Activated naive CD8-positive, alpha-beta T cell treated with anti-CD3 and anti-CD28 coated beads, Interleukin-2, amount 10 ng/mL, durations not matched to agents 7 days and 5 days (primary cell): ENCODE measurements at regions not wholly inside any gene's neighbourhood (a gene's known extent, or its start where the extent isn't known, plus 50 kb on each side); places are given as distances from the start of the nearest gene placed in this dataset.

Source experiments
- ATAC-seq: fragments of 150-1000 bp; cut with Tn5 transposase; one replicate; pipeline ENCODE4 v1.10.0; 2021; ENCODE audit warnings: low read depth, moderate library complexity
- POLR2A ChIA-PET: fragments of 350-600 bp; sonication (Branson Sonifier 250); formaldehyde crosslinking; loops from one replicate; lab custom pipeline; 2021; ENCODE audit warnings: antibody characterized with exemption; lab: Charles Lee
- DNase-seq: peaks from one replicate; pipeline ENCODE4 v3.0.0; 2021
- H3K27ac Mint-ChIP-seq: one replicate; pipeline ENCODE4 v1.8.0; 2022; ENCODE audit warnings: mild to moderate bottlenecking, mixed read lengths
- H3K27me3 Mint-ChIP-seq: one replicate; pipeline ENCODE4 v1.8.0; 2022; ENCODE audit warnings: mild to moderate bottlenecking, moderate library complexity, mixed read lengths
- H3K36me3 Mint-ChIP-seq: one replicate; pipeline ENCODE4 v1.8.0; 2021; ENCODE audit warnings: mild to moderate bottlenecking, mixed read lengths
- H3K4me1 Mint-ChIP-seq: one replicate; pipeline ENCODE4 v1.8.0; 2021; ENCODE audit warnings: mixed read lengths
- H3K4me3 Mint-ChIP-seq: one replicate; pipeline ENCODE4 v1.8.0; 2022; ENCODE audit warnings: mild to moderate bottlenecking, moderate library complexity, mixed read lengths
- H3K9me3 Mint-ChIP-seq: one replicate; pipeline ENCODE4 v1.8.0; 2021; ENCODE audit warnings: mixed read lengths

DNA sequence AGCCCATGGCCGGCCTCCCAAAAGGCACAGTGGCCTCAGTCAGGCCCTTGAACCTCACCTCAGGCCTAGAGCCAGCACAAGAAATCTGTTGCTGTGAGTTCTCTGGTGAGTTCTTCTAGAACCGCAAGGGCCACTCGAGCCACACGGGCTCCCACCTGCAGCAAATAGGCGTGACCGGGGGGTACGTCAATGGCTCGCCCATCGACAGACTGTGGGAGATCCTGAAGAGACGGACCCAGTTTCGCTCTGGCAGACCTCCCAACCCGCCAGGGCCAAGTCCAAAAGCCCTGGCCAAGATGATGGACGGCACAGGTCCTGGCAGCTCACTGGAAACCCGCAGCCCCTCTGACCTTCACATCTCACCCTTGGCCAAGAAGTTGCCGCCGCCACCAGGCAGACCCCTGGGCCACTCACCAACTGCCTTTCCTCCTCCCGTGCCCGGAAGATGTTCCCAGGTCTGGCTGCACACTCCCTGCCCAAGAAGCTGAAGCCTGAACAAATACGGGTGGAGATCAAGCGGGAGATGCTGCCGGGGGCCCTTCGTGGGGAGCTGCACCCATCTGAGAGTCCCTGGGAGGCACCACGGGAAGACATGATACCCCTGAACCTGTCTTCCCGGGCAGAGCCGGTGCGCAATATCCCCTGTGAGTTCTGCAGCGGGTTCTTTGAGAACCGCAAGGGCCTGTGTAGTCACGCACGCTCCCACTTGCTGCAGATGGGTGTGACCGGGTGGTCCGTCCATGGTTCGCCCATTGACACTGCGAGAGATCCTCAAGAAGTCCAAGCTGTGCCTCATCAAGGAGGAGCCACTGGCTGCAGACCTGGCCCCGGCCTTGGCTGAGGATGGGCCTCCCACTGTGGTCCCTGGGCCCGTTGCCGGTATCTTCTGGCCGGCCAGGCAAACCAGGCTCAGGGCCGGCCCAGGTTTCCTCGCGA lies 544.2 kb upstream of the CCDC179 start:
- Mint-ChIP-seq H3K9me3 (peaks cover 14% of the 10 kb centered on the region), H3K4me3 (no peak overlapping the region), H3K27me3 (no peaks in the 10 kb centered on the region), H3K27ac (no peak overlapping the region), H3K4me1 (no peaks in the 10 kb centered on the region), H3K36me3 (no peaks in the 10 kb centered on the region)
- ATAC-seq (no peak), DNase-seq (no peak)
- POLR2A ChIA-PET = no interaction called here

GRCh38 chr11:23405350-23405937 lies 545.2 kb upstream of the CCDC179 start:
- Mint-ChIP-seq H3K4me3 (no peak overlapping the region), H3K36me3 (no peaks in the 10 kb centered on the region), H3K27me3 (no peaks in the 10 kb centered on the region), H3K9me3 (peaks cover 15% of the 10 kb centered on the region), H3K27ac (no peak overlapping the region), H3K4me1 (no peaks in the 10 kb centered on the region)
- POLR2A ChIA-PET = no interaction called here
- DNase-seq = no peak
- ATAC-seq = no peak

- Mint-ChIP-seq H3K9me3 (peaks cover 21% of the 10 kb centered on the region), H3K4me1 (no peaks in the 10 kb centered on the region)
- POLR2A ChIA-PET = no interaction called here
Measured at GRCh38 chr11:23406131-23406819, 546.0 kb upstream of the CCDC179 start.

DNA sequence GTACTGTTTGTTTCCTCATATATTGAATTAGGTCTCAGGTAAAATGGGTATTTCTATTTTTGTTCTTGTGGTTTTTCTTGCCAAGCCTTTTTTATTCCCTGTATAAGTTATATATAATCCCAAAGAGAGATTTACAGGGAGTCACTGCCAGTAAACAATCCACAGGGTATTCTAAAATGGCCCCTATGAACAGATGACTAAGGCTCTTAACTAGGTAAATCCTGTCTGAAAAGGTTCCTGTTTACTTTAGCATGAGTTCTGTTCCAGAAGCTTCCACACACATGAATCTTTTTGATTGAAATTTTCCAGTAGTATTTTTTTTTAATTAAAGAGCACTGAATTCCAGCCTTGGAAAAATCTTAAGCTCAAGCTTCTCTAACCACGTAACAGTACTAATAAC lies 552.8 kb upstream of the CCDC179 start:
- POLR2A ChIA-PET = no interaction called here
- ATAC-seq (no peak), DNase-seq (no peak)
- H3K9me3 Mint-ChIP-seq = peaks cover 15% of the 10 kb centered on the region
- H3K4me1 Mint-ChIP-seq = no peaks in the 10 kb centered on the region
- H3K36me3 Mint-ChIP-seq = no peaks in the 10 kb centered on the region
- no peaks in the 10 kb centered on the region for H3K27me3 Mint-ChIP-seq
- H3K27ac Mint-ChIP-seq = no peak overlapping the region
- H3K4me3 Mint-ChIP-seq = no peak overlapping the region

More at GRCh38 chr11:23406131-23406819, 546.0 kb upstream of the CCDC179 start:
- Mint-ChIP-seq H3K36me3 (no peaks in the 10 kb centered on the region), H3K27me3 (no peaks in the 10 kb centered on the region), H3K4me3 (no peak overlapping the region), H3K27ac (no peak overlapping the region)
- DNase-seq (no peak), ATAC-seq (no peak)

DNA sequence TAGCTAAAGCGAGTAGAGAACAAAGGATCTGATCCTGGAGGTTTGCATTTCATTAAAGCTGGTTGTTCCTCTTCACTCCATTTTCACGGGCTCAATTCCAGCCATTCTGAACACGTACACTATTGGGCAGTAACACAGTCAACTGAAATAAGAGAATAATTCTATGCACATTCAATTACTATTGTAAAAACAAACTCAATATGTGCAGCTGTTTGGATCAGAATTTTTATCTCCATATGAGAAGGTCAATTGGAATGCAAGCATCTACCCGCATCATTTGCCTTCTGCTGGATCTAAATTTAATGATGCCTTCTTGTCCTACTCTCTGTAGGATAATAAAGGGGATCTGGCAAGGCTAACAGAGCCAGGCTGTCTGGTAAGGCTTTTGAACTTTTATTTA lies 562.8 kb upstream of the CCDC179 start:
- H3K4me3 Mint-ChIP-seq = no peak overlapping the region

DNA sequence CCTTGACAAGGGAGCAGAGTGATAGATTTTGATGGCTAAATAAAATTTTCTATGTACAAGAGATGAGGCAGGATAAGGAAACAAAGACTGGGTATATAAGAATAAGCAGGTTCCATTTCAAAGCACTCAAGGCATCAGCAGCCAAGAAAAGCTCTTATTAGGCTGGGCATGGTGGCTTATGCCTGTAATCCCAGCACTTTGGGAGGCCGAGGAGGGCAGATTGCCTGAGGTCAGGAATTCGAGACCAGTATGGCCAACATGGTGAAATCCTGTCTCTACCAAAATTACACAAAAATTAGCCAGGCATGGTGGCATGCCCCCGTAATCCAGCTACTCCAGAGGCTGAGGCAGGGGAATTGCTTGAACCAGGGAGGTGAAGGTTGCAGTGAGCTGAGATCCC lies 563.4 kb upstream of the CCDC179 start:
- H3K4me1 Mint-ChIP-seq = no peaks in the 10 kb centered on the region

More for the DNA sequence above, 562.8 kb upstream of the CCDC179 start:
- H3K4me1 Mint-ChIP-seq = no peaks in the 10 kb centered on the region
- H3K27ac Mint-ChIP-seq = no peak overlapping the region
- DNase-seq (no peak), ATAC-seq (no peak)
- no peaks in the 10 kb centered on the region for H3K36me3 Mint-ChIP-seq
- peaks cover 8% of the 10 kb centered on the region for H3K9me3 Mint-ChIP-seq
- POLR2A ChIA-PET = no interaction called here
- H3K27me3 Mint-ChIP-seq = no peaks in the 10 kb centered on the region

GRCh38 chr11:23425381-23425780 lies 565.1 kb upstream of the CCDC179 start:
- ATAC-seq (no peak), DNase-seq (no peak)
- POLR2A ChIA-PET = no interaction called here
- Mint-ChIP-seq H3K4me3 (no peak overlapping the region), H3K4me1 (no peaks in the 10 kb centered on the region), H3K36me3 (no peaks in the 10 kb centered on the region), H3K27ac (no peak overlapping the region), H3K9me3 (peaks cover 10% of the 10 kb centered on the region), H3K27me3 (no peaks in the 10 kb centered on the region)

More for the DNA sequence above, 563.4 kb upstream of the CCDC179 start:
- no peak overlapping the region for H3K4me3 Mint-ChIP-seq
- DNase-seq = no peak
- no peak overlapping the region for H3K27ac Mint-ChIP-seq
- no peaks in the 10 kb centered on the region for H3K36me3 Mint-ChIP-seq
- POLR2A ChIA-PET = no interaction called here
- no peaks in the 10 kb centered on the region for H3K27me3 Mint-ChIP-seq
- peaks cover 8% of the 10 kb centered on the region for H3K9me3 Mint-ChIP-seq
- no peak for ATAC-seq

DNA sequence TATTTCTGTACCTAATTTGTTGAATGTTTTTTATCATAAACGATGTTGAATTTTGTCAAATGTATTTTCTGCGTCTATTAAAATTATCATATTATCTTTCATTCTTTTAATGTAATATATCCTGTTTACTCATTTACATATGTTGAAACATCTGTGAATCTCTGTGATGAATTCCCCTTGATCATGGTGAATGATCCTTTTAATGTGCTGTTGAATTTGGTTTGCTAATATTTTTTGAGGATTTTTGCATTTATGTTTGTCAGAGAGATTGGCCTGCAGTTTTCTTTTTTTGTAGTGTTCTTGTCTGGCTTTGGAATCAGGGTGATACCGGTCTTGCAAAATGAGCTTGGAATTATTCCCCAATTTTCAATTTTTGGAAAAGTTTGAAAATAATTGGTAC lies 569.3 kb upstream of the CCDC179 start:
- Mint-ChIP-seq H3K36me3 (no peaks in the 10 kb centered on the region), H3K27ac (no peak overlapping the region), H3K9me3 (peaks cover 6% of the 10 kb centered on the region), H3K4me1 (no peaks in the 10 kb centered on the region), H3K27me3 (no peaks in the 10 kb centered on the region), H3K4me3 (no peak overlapping the region)
- POLR2A ChIA-PET = no interaction called here
- DNase-seq = no peak
- no peak for ATAC-seq

DNA sequence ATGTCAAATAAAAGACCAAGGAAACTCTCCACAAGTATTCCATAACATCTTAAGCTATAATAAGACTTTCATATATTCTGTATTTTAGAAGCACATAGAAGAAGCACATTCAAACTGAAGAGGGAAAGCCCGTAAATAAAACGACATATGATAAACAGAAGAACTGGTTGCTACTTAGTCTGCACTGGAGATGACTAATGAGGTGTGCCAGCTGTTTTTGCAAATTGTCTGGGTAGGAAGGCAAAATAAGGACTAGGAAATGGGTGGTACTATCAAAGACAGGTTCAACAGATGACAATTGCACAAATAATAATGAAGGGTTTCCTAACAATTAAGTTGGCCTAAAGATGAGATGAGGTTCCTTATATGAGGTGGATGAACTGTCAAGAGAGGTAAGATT lies 593.2 kb upstream of the CCDC179 start:
- ATAC-seq (no peak), DNase-seq (no peak)
- H3K4me3 Mint-ChIP-seq = no peak overlapping the region

DNA sequence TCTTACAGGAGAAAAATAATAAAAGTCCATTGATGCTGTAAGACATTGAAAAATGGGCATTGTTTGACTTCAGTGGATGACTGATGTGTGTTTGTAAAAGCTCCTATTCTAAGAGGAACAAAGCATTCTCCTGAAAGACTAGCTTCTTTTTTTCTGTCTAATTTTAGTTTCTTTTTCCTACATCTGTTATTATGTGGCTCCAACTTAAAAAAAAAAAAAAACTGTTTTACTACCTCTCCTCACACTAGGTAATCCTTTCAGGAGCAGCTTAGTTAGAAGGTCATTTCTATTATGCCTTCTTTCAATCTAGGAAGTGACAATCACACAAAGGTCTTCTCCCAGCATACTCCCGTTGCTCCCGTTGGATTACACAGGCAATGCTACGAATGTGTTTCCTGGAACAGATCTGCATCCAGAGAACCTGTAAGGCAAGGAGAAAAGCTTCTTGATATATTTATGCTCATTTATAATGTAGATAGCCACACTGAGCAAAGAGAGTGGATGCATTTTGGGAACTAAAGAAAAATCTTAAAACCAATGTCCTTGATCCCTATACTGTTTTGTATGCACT lies 595.1 kb upstream of the CCDC179 start:
- POLR2A ChIA-PET = no interaction called here
- no peaks in the 10 kb centered on the region for H3K9me3 Mint-ChIP-seq
- no peaks in the 10 kb centered on the region for H3K36me3 Mint-ChIP-seq
- H3K27me3 Mint-ChIP-seq = no peaks in the 10 kb centered on the region
- H3K4me1 Mint-ChIP-seq = no peaks in the 10 kb centered on the region
- no peak overlapping the region for H3K4me3 Mint-ChIP-seq
- DNase-seq (no peak), ATAC-seq (no peak)
- H3K27ac Mint-ChIP-seq = no peak overlapping the region

More for the DNA sequence above, 593.2 kb upstream of the CCDC179 start:
- Mint-ChIP-seq H3K36me3 (no peaks in the 10 kb centered on the region), H3K27me3 (no peaks in the 10 kb centered on the region), H3K4me1 (no peaks in the 10 kb centered on the region), H3K9me3 (peaks cover 3% of the 10 kb centered on the region), H3K27ac (no peak overlapping the region)
- POLR2A ChIA-PET = no interaction called here

DNA sequence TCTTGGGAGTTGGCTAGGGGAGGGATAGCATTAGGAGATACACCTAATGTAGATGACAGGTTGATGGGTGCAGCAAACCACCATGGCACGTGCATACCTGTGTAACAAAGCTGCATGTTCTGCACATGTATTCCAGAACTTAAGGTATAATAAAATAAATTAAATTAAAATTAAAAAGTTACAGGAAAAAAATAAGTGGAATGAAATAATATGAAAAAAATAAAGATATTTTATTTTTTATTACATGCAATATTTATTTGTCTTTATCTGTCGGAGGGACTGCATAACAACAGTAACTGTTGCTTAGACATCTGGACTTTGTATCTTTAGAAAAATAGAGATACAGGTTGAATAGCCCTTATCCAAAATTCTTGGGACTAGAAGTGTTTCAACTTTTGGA lies 597.4 kb upstream of the CCDC179 start:
- no peaks in the 10 kb centered on the region for H3K9me3 Mint-ChIP-seq
- DNase-seq (no peak), ATAC-seq (no peak)
- H3K27ac Mint-ChIP-seq = no peak overlapping the region
- no peaks in the 10 kb centered on the region for H3K4me1 Mint-ChIP-seq
- POLR2A ChIA-PET = no interaction called here
- no peaks in the 10 kb centered on the region for H3K36me3 Mint-ChIP-seq
- H3K27me3 Mint-ChIP-seq = no peaks in the 10 kb centered on the region
- H3K4me3 Mint-ChIP-seq = no peak overlapping the region

GRCh38 chr11:23471878-23472277 lies 611.6 kb upstream of the CCDC179 start:
- Mint-ChIP-seq H3K27me3 (no peaks in the 10 kb centered on the region), H3K27ac (no peak overlapping the region), H3K36me3 (no peaks in the 10 kb centered on the region), H3K9me3 (peaks cover 3% of the 10 kb centered on the region), H3K4me3 (no peak overlapping the region), H3K4me1 (no peaks in the 10 kb centered on the region)
- ATAC-seq (no peak), DNase-seq (no peak)
- POLR2A ChIA-PET = no interaction called here

DNA sequence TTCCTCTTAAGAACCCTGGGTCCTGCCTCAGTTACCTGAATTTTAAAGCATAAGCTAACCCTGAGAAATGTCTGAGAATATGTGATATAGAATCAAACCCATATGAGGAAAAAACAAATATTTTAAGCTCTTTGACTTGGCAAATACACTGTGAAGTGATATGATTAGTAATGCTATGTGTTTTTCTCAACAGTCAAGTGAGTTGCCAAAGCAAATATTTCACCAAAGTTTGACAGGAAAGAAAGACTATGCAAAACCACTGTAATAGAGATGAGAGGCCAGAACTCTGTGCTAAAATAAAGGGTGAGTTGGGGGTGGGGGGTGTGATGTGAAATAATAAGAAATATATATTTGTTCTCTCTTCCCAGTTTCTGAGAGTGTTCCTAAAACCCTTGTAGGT lies 613.5 kb upstream of the CCDC179 start:
- no peak overlapping the region for H3K27ac Mint-ChIP-seq
- H3K27me3 Mint-ChIP-seq = no peaks in the 10 kb centered on the region
- peaks cover 3% of the 10 kb centered on the region for H3K9me3 Mint-ChIP-seq
- H3K4me3 Mint-ChIP-seq = no peak overlapping the region
- H3K36me3 Mint-ChIP-seq = no peaks in the 10 kb centered on the region
- DNase-seq (no peak), ATAC-seq (no peak)
- H3K4me1 Mint-ChIP-seq = no peaks in the 10 kb centered on the region
- POLR2A ChIA-PET = no interaction called here
